Esophagus muscularis mucosa (tissue), 4 donors: ENCODE measurements at regions not wholly inside any gene's neighbourhood (a gene's known extent, or its start where the extent isn't known, plus 50 kb on each side); places are given as distances from the start of the nearest gene placed in this dataset.

Experiments used
- DNase-seq: peaks from one replicate; pipeline ENCODE4 v3.0.0-alpha.2; 2017; ENCODE audit errors: extremely low spot score
- H3K27ac ChIP-seq, 4 donors: fragments of 200-600 bp; sonication (generic); replicated peaks in 1 of 4; 1 replicate in 3 of 4; 2 replicates in 1 of 4; pipeline ENCODE4 v1.5.1; 2016 to 2019; ENCODE audit warnings: mild to moderate bottlenecking in 1 of 4
- H3K27me3 ChIP-seq, 4 donors: fragments of 200-600 bp; sonication (generic); one replicate each; pipeline versions ENCODE4 v1.5.1 to v1.6.0; 2016 to 2019
- H3K36me3 ChIP-seq, 4 donors: fragments of 200-600 bp; sonication (generic); one replicate each; pipeline ENCODE4 v1.5.1; 2016 to 2019
- H3K4me1 ChIP-seq, 4 donors: fragments of 200-600 bp; sonication (generic); one replicate each; pipeline ENCODE4 v1.5.1; 2016 to 2019
- H3K4me3 ChIP-seq, 4 donors: fragments of 200-600 bp; sonication (generic); 1 replicate in 2 of 4; 2 replicates in 2 of 4; pipeline ENCODE4 v1.5.1; 2016 to 2019; ENCODE audit warnings: mild to moderate bottlenecking in 4 of 4, moderate library complexity in 1 of 4
- H3K9me3 ChIP-seq, 4 donors: fragments of 200-600 bp; sonication (generic); 1 replicate in 3 of 4; 2 replicates in 1 of 4; pipeline ENCODE4 v1.5.1; 2016 to 2019
- CTCF ChIP-seq, 3 experiments: fragments of 200-600 bp in 2 of 3; fragments of 450-650 bp in 1 of 3; sonication (generic) in 2 of 3; IDR thresholded peaks; one replicate each; pipeline ENCODE4 v1.5.1; 2017 to 2019; ENCODE audit warnings: antibody characterized with exemption in 3 of 3, mild to moderate bottlenecking in 2 of 3, moderate library complexity in 1 of 3
- EP300 ChIP-seq: sonication (generic); formaldehyde crosslinking; IDR thresholded peaks from one replicate; pipeline ENCODE4 v1.6.1; 2017; ENCODE audit warnings: antibody characterized with exemption
- POLR2A ChIP-seq: fragments of 450-650 bp; IDR thresholded peaks from one replicate; pipeline ENCODE4 v1.6.1; 2017; ENCODE audit warnings: antibody characterized with exemption, moderate library complexity, mild to moderate bottlenecking, low read depth
- POLR2AphosphoS5 ChIP-seq, 2 donors: sonication (generic); formaldehyde crosslinking; IDR thresholded peaks; one replicate each; pipeline ENCODE4 v1.6.1; 2017; ENCODE audit warnings: antibody characterized with exemption in 2 of 2
- WGBS: methylation state at CpG from one replicate; pipeline ENCODE4 v1.1.5; 2018; 5-methylcytosine and 5-hydroxymethylcytosine counted together
- intact Hi-C: fragments of 100-400 bp; cut with DNase I; formaldehyde crosslinking; loops from one replicate; pipeline ENCODE4 v1.15.1; 2023

GRCh38 chr22:49036513-49036912 lies 791.2 kb downstream of the BRD1 start:
- H3K27ac ChIP-seq, result no peak overlapping the region
- no peaks in the 10 kb centered on the region for H3K36me3 ChIP-seq
- H3K4me3 ChIP-seq, result no peak overlapping the region
- peaks cover 0 to 55% (median 0%) of the 10 kb centered on the region in 4 donors for H3K27me3 ChIP-seq
- no peak for DNase-seq
- WGBS, result 47% methylated on average over 10 of the region's 10 CpGs
- TF ChIP-seq POLR2AphosphoS5 (IDR thresholded peaks at IDR 0.05), result no peak
- TF ChIP-seq POLR2A, result no peak
- TF ChIP-seq EP300, result no peak
- no peak for TF ChIP-seq CTCF (IDR thresholded peaks at IDR 0.05)
- no peaks in the 10 kb centered on the region for H3K4me1 ChIP-seq
- intact Hi-C loops, result no loop called here
- H3K9me3 ChIP-seq, result no peaks in the 10 kb centered on the region

GRCh38 chr22:49035818-49036457 lies 791.7 kb downstream of the BRD1 start:
- no peak for DNase-seq
- Histone ChIP-seq H3K27ac (no peak overlapping the region), H3K4me1 (no peaks in the 10 kb centered on the region), H3K27me3 (peaks cover 0 to 52% (median 0%) of the 10 kb centered on the region in 4 donors), H3K9me3 (no peaks in the 10 kb centered on the region), H3K4me3 (no peak overlapping the region), H3K36me3 (no peaks in the 10 kb centered on the region)
- intact Hi-C loops, result no loop called here
- 67% methylated on average over 8 of the region's 23 CpGs for WGBS
- TF ChIP-seq EP300 (no peak), POLR2A (no peak), POLR2AphosphoS5 (IDR thresholded peaks at IDR 0.05) (no peak), CTCF (IDR thresholded peaks at IDR 0.05) (no peak)

DNA sequence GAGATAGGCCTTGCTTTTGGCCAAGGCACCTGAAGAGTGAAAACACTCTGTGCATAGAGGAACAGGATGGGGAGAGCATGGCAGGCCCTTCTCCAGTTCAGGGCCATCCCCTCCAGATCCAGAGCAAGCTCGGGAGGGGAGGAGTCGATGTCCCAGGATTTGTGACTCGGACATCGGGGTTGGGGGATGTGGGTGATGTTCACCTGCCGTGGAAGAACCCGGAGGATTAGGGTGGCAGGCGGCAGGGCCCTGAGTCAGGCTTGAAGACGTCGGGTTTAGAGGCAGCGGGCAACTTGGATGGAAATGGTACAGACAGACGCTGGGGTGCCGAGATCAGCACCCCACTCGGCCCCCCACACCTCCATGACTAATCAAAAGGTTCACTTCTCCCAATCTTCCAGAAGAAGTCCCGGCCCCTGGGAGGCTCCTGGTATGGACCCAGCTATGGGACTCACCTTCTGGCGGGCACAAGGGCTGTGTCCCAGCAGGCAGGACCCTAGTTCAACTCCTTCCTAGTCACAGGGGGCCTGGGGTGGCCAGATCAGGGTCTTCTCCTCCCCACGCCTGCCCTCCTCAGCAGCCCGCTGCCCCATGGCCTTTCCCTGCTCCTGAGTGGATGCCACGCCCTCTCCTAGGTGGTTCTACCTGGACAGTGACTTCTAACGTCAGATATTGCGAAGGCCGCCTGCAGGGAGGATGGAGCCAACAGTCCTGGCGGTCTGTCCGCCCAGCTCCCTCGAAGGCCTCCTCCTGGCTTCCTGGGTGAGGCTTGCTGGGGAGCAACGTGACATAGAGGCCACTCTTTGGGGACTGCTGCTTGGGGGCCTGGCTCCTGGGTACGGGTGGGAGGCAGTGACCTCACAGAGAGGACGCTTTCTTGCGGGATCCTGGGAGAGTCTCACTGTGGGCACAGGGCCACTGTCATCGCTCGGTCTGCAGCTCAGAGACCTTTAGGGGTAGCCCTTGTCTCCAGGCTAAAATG lies 792.5 kb downstream of the BRD1 start:
- no peak for DNase-seq
- WGBS, result 85% methylated on average over 26 of the region's 30 CpGs
- TF ChIP-seq EP300, result no peak
- no peak for TF ChIP-seq CTCF (IDR thresholded peaks at IDR 0.05)
- no peak for TF ChIP-seq POLR2A
- no peak for TF ChIP-seq POLR2AphosphoS5 (IDR thresholded peaks at IDR 0.05)
- H3K4me1 ChIP-seq, result no peaks in the 10 kb centered on the region
- no peaks in the 10 kb centered on the region for H3K36me3 ChIP-seq
- no peaks in the 10 kb centered on the region for H3K9me3 ChIP-seq
- no peak overlapping the region for H3K27ac ChIP-seq
- H3K4me3 ChIP-seq, result no peak overlapping the region
- peaks cover 0 to 47% (median 0%) of the 10 kb centered on the region in 4 donors for H3K27me3 ChIP-seq
- intact Hi-C loops, result no loop called here

- Histone ChIP-seq H3K36me3 (no peaks in the 10 kb centered on the region), H3K27me3 (peaks cover 0 to 52% (median 0%) of the 10 kb centered on the region in 4 donors), H3K4me3 (no peak overlapping the region), H3K27ac (no peak overlapping the region), H3K4me1 (no peaks in the 10 kb centered on the region), H3K9me3 (no peaks in the 10 kb centered on the region)
- no peak for TF ChIP-seq EP300
- no peak for TF ChIP-seq POLR2A
- no peak for TF ChIP-seq POLR2AphosphoS5 (IDR thresholded peaks at IDR 0.05)
- no peak for TF ChIP-seq CTCF (IDR thresholded peaks at IDR 0.05)
- no peak for DNase-seq
- intact Hi-C loops, result no loop called here
- WGBS, result 90% methylated on average over 6 of the region's 9 CpGs
Measured at GRCh38 chr22:49033616-49034015, 794.1 kb downstream of the BRD1 start.
